HG02973 (cell line): ENCODE measurements at regions not wholly inside any gene's neighbourhood (a gene's known extent, or its start where the extent isn't known, plus 50 kb on each side); places are given as distances from the start of the nearest gene placed in this dataset.

Experiments
- ATAC-seq: cut with Tn5 transposase; IDR thresholded peaks from one replicate; pipeline ENCODE4 v1.9.1; 2021; ENCODE audit warnings: moderate library complexity; ENCODE audit not compliant: unreplicated experiment

DNA sequence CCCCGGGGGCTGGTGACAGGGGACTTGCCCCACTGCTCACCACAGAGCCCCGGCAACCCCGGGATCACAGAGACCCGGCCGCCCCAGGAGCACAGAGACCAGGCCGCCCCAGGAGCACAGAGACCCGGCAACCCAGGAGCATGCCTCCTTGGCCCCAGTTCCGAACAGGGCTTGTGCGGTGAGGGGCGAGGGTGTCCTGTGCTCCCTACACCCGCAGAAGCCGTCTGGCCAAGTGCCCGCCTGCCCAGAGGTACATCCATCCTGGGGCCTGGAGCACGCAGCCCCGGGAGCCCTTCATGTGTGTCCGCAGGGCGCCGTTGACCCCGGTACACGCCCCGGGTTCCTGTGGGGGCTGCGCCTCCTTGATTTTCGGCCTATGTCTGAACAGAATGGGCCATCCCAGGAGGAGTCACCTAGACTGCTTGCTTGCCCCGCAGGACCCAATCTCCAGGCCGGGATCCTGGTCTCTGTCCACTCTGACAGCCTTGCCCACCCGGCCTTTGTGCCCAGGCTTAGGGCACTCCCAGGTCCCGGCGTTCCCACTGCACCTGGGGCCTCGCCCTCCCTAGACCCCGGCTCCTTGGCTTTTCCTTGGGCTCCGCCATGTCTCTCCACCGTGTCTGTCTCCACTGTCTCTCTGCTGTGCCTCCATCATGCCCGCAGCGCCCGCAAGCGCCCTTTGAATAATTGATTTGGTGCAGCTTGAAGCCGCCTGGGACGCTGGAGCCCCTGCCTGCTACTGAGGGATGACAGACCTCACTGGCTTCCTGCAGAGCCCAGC, 219.8 kb downstream of the ERMARD start:
- no peak for ATAC-seq

DNA sequence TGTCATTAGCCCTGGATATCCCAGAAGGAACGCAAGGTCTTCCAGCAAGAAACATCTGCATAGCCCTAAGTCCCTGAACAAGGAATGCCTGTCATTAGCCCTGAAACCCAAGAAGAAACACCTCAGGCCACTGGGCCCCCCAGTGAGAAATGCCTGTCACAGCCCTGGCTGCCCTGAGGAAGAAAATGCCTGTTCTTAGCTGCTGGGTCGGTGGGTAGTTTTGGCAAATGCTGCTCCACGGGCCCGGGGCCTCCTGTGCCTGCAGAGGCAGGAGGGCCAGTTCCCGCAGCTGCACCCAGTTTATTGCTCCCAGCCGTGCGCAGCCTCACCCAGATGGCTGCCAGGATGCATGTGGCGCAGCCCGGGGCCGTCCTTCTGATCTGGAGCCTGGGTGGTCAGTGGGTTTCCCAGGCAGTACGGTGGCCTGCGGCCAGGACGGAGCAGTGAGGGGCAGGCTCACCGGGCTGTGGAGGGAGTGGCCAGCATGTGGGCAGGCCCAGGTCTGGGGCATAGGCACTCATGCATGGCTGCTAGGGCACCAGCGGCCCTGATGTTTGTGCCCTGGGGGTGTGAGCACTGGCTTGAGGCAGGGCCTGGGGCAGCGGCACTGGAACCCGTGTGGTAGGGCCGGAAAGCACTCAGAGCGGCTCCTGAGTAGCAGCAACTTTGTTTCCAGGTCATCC, 219.0 kb downstream of the ERMARD start:
- ATAC-seq: no peak

DNA sequence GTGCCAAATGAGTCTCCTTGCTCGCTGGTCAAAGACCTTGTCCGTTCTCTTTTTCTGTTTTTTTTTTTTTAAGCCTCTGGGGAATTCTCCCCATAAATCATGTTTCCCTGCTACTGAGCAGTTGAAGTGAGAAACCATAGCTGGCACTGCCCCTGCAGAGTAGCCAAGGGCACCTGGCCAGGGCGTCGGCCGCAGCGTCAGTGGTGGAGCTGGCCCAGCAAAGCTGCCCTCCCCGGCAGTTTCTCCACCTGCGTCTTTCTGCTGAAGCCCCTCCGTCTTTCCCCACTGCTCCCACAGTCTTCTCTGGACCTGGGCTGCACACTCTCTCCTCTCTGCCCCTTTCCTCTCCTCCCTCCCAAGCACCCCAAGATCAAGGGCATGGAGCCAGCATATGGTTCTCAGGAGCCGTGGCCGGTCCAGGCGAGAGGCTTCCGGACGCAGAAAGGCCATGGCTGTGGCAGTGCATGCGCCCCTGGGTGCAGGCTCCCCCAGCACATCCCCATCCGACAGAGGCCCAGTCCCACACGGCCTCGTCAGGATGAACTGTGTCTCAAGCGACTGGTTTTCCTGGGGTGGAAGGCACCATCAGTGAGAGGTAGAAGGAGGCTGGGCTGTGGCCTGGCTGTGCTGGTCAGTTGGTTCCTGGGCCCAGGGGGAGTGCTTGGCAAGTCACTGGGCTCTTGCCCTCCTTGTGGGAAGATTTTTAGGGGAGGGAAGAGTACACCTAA, 218.1 kb downstream of the ERMARD start:
- ATAC-seq: no peak

DNA sequence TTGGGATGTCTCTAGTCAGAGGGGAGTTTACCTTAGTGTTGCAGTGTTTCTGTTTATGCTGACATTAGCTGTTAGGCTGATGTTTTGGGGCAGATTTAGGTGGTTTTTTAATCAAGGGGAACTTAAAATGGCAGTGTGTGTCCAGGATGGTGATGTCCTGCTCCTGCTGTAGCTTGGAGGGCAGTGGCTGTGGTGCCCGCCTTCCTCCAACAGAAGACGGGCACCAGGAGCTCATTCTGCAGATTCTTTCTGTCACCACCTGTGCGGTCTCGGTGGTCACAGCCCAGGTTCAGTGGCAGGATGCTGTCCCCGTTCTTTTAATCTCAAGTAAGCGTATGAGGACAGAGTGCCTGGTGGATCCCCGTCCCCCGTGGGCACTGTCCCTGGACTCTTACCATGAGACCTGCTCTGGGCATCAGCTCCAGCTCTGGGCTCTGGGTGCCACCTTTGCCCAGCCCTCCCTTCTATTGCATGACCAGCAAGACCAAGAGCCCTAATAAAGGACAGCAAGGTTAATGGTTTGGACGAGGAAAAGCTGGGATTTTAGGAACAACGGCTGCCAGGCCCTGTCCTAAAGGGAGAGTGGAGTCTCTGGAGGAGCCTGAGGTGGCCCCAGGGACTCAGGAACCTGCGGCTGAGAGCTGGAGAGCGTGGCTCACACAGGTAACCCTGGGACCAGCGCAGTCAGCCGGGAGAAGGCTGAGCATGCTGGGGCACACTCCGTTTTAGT, 217.3 kb downstream of the ERMARD start:
- no peak for ATAC-seq

DNA sequence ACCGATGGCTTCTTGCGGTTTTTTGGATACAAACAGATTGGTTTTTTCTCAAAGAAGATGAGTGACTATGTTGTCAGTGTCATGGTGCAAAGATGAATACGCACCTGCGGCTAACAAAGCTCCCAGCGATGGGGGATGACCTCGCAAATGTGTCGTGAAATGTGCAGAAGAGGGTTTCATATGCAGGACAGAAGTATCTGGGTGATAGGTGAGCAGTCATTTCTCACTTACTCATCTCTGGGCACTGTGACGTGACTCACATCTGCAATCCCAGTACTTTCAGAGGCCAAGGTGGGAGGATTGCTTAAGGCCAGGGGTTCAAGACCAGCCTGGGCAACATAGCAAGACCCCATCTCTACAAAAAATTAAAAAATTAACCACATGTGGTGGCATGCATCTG, 216.3 kb downstream of the ERMARD start:
- no peak for ATAC-seq

DNA sequence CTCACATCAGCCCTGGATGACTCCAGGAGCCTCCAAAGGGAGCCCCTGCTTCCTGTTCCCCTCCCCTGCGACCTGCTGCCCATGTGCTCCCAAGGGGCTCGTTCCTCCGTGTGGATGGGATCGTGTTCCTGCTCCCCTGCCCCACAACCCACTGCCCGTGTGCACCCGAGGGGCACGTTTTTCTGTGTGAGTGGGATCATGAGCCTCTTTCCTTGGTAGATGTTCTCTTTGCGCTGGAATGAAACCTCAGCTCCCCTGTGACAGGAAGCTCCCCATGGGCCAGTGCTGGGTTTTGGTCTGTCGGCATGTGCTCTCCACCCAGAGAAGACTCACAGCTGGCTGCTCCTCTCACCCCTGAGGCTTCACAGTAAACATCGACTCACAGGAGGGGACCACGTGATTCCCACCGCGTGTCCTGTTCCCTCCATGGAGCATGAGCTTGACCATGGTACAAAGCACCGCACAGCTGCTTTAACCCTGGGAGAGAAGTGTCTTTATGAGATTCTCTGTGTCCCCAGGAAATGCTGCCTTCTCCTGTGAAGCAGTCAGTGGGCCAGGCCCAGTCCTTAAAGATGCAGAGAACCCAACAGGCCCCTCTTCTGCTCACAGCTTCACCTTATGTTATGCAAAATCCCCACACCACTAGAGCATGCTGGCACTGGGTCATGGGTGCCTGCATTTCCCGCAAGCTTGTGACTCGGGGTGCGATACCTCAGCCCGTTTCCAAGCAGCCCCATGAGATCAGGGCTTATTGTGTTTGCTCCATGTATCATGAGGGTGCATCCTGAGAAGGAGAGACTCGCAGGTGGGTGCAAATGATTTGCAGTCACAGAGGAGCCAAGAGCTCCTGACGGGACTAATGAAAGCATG, 215.1 kb downstream of the ERMARD start:
- ATAC-seq: no peak

DNA sequence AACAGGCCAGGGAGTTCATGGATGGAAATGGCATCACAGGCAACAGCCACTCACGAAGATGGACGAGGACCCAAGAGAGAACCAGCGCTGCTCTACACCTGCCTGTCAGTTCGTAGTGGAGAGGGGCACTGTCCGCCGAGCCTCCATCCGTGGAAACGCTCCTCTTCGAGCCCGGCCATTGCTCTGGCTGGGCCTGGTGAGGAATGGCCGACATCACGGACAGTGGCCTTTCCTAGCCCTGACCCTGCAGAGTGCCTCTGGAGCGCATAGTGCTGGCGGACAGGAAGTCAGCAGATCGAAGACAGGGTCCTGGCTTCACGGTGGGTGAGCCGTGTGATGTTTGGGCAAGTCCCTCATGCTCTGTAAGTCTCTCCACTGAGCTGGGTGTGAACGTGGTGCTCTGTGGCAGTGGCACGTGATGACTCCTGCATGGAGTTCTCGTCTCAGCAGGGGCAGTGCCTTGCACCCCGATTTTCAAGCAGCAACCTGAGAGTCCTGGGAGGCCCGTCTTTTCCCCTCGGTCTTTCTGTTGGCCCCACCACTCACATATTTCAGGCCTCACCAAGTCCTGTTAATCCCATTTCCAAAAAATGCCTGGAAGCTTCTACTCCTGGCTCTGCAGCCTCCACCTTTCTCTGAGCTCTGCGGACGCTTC, 214.4 kb downstream of the ERMARD start:
- ATAC-seq: no peak

DNA sequence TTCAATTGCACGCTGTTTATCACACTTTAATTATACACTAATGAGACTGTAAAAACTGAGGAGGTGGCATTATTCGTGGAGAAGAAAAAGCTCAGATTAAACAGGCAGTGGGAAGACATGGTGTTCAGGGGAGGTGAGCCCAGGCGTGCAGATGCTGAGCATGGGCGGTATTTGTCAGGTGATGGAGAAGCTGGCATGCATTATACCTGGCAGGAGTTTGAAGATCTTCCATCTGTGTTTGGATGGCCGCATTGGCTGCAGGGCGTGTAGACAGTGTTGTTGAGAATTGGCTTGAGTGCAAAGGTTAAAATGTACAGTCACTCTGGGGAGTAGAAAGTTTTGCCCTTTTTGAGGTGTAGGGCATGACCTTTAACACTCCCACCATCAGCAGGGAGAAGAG, 213.8 kb downstream of the ERMARD start:
- no peak for ATAC-seq

DNA sequence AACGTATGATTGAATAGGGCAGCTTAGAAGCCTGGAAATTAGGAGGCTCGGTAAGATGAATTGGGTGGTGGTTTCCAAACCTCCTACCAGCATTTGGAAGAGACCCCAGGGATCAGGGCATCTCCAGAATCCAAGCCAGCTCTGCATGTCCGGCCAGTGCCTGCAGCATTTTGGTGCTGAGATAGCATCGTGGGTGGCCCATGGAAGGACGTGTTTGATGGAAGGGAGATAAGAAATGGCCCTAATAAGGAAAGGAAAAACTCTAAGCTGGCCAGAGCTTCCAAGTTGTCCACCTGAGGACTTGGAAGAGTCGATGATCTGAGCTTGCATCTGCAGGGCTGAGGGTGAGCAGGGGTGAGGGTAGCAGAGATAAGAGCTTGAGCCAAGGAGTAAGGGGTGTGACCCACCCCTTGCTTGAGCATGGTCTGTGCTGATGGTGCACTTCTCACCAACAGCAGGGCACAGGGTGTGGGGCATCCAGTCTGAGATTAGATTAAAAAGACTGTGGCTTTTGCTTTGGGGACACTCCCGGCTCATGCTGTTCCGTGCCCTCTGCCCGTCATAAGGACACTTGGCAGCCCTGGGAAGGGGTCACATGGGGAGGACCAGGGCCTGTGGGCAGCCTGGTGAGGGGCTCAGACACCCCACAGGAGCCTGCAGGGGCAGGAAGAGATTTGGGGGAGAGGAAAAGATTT, 213.2 kb downstream of the ERMARD start:
- ATAC-seq: no peak

DNA sequence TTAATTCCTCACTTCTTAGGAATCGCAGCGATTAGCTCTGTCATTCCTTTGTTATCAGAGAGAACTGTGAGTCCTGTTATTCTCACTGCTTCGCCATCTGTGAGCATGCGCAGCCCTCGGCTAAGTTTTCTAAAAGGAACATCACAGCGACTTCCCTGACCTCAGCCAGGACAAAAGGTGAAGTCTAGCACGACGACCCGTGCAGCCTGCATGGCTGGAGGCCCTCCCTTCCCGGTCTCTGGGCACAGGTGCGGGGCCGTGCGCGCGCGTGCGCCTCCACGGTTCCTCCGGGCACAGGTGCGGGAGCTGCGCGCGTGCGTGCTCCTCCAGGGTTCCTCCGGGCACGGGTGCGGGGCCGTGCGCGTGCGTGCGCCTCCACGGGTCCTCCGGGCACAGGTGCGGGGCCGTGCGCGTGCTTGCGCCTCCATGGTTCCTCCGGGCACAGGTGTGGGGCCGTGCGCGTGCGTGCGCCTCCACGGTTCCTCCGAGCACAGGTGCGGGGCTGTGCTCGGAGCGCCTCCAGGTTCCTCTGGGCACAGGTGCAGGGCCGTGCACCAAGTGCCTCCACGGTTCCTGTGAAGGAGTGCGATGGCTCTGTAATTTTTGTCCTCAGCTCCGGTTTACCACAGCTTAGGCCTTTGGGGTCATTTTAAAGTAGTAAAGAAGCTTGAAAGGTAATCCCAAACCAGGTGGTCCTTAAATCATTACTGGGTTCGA, 212.3 kb downstream of the ERMARD start:
- no peak for ATAC-seq

DNA sequence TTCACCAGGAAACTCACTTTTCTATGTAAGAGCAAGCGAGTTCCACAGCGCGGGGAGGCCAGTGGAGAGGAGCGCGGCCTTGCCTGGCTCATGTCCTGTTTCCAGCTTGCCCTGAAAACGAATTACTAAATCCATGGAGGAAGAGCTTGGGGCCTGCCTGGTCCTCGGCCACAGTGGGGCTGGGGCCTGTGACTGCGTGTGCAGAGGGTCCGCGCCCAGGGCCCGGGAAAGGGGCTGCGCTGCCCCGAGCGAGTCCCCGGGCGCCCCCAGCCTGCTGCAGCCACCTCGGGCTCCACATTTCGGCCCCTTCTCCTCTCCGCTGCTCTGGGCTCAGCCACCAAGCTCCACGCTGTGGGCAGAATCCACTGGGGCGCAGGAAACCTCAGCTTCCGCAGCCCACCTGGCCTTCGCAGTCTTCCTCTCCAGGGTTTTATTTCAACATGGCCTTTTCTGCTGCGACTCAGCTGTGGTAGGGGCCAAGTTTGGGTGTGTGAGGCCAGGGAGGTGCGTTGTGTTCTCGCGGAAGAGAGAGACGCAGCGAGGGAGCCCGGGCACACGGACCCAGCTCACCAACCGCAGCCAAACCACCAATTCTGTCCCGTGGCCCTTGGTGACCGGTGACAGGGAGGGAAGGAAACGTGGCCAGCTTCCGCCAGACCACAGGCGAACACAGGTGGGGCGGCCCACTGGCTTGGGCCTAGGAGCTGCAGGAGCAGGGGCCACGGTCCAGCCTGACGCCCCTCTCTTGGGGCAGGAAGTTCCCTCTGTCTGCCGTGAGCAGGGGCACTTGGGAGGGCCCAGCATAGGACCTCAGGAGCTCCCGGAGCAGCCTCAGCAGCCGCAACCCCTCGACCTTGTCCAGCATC, 211.4 kb downstream of the ERMARD start:
- ATAC-seq: no peak

DNA sequence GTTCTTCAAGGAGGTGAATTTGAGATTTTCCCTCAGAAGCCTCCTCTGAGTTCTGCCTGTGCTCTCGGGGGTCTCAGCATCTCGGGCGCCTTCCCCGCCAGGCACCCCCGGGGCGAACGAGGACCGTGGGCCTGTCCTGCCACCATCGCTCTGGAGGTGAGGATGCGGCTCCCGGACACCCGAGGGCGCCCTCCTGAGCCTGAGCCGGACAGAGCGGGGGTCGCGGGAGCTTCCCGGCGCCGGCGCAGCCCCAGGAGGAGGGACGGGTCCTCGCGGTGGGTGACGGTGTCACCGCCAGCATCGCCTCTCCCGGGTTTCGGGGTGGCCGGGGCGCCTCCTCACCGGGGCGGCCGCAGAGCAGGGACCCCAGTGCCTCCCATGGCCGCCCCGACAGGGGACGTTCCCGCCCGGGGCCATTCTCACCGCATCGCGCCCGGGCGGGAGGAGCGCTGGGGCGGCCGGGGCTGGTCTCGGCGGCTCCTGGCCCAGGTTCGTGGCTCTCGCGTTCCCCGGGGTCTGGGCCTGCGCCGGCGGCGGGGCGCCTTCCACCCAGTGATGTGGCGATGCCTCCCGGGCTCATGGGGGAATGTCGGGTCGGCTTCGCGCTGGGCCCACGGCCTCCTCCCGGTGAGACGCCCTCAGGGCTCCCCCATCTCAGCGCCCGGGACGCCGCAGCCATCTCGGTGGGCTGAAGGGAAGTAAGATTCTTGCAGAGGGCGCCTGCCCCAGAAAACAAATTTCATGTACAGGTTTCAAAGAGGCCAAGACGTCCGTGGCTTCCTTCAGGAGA, 210.5 kb downstream of the ERMARD start:
- ATAC-seq: no peak

DNA sequence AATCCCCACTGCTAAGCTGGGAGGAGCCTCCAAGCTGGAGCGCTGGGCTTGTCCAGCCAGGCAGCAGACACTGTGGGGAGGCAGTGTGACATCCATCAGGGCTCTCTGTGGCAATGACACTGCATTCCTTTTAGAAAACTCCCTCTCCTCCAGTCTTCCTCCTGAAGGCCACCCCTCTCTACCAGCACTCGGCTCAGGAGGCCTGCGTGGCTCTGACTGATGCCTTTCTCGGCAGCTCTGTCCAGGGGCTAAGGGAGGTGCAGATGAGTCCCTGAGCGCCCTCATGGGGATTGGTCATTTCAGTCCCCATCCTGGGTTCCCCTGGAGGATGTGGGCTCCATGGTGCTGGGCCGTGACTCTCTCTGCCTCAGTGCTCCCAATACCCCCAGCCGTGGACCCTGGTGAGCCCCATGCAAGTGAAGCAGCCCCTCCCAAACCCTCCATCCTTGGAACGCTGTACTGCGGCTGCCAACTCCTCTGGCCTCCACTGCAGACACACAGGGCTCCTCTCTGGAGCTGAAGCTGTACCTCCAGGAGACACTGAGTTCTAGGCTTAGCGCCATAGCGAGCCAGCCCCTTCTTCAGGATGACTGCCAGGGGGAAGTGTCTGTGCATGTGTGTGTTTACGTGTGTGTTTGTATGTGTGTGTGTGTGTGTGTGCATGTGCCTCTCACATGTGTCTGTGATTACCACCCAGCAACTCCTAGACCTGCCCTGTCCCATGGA, 209.6 kb downstream of the ERMARD start:
- no peak for ATAC-seq

DNA sequence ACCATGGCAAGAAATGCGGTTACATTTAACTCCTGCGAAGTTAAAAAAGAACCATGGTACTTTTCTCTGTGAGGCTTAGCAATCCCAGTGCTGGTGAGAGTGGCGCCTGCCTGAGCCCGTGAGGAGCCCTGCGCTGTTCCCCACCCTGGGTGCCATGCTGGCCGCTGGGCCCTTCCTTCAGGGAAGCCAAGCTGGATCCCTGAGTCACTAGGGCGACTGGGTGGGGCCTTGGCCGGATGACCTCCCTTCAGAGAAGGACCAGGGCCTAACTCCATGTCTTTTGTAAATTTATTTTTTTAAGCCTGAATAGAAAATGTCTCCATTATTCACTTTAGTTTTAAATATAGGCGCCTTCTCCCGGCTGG, 209.1 kb downstream of the ERMARD start:
- ATAC-seq: no peak

DNA sequence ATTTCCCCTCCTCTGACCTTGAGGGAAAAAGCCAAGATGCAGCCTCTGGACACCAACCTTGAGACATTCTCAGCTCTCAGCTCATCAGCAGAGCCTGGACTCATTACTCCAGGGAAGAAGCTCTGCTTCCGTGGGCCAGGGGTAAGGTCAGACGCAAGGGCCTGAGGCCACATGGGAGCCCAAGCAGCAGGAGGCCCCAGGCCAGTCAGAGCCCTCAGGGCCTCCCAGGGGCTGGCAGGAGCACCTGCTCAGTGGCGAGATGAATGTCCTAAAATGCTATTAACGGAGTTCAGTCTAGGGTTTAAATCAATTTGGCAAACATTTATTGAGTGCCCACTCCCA, 208.6 kb downstream of the ERMARD start:
- no peak for ATAC-seq
